ENCODE measurements at regions not wholly inside any gene's neighbourhood (a gene's known extent, or its start where the extent isn't known, plus 50 kb on each side); places are given as distances from the start of the nearest gene placed in this dataset.

GRCh38 chr9:89837934-89838310 is 233.1 kb downstream of the GADD45G start:
- no peaks in the 10 kb centered on the region for H3K36me3 ChIP-seq (ENCODE audit: low read depth)
- no peak for ATAC-seq
- intact Hi-C loops (cut with DNase I, micrococcal nuclease): no loop called here
- H3K4me3 ChIP-seq: no peak overlapping the region
- no peaks in the 10 kb centered on the region for H3K4me1 ChIP-seq (ENCODE audit: low read depth)
- no peaks in the 10 kb centered on the region for H3K9me3 ChIP-seq
- no peak for DNase-seq
- no peak for TF ChIP-seq CTCF (IDR thresholded peaks at IDR 0.05)

GRCh38 chr9:89838621-89839020 is 233.8 kb downstream of the GADD45G start:
- H3K9me3 ChIP-seq: no peaks in the 10 kb centered on the region
- ATAC-seq: no peak
- intact Hi-C loops (cut with DNase I, micrococcal nuclease): no loop called here

GRCh38 chr9:89839449-89839848 is 234.6 kb downstream of the GADD45G start:
- no peak for TF ChIP-seq CTCF (IDR thresholded peaks at IDR 0.05)
- Histone ChIP-seq H3K4me3 (no peak overlapping the region), H3K4me1 (ENCODE audit: low read depth) (peaks cover 3% of the 10 kb centered on the region), H3K36me3 (ENCODE audit: low read depth) (no peaks in the 10 kb centered on the region), H3K9me3 (no peaks in the 10 kb centered on the region)
- ATAC-seq (peak; percentile 70), DNase-seq (peak in 1 of 3 donors; percentile 60)
- intact Hi-C loops (cut with DNase I, micrococcal nuclease): no loop called here

More at GRCh38 chr9:89838621-89839020, 233.8 kb downstream of the GADD45G start:
- H3K36me3 ChIP-seq (ENCODE audit: low read depth): no peaks in the 10 kb centered on the region
- no peak overlapping the region for H3K4me3 ChIP-seq
- no peak for TF ChIP-seq CTCF (IDR thresholded peaks at IDR 0.05)
- no peak for DNase-seq
- H3K4me1 ChIP-seq (ENCODE audit: low read depth): no peaks in the 10 kb centered on the region

GRCh38 chr9:89839952-89840351 is 235.1 kb downstream of the GADD45G start:
- TF ChIP-seq CTCF (IDR thresholded peaks at IDR 0.05): no peak
- peaks cover 3% of the 10 kb centered on the region for H3K4me1 ChIP-seq (ENCODE audit: low read depth)
- ATAC-seq (no peak), DNase-seq (no peak)
- H3K9me3 ChIP-seq: no peaks in the 10 kb centered on the region
- no peak overlapping the region for H3K4me3 ChIP-seq
- intact Hi-C loops (cut with DNase I, micrococcal nuclease): no loop called here
- H3K36me3 ChIP-seq (ENCODE audit: low read depth): no peaks in the 10 kb centered on the region

GRCh38 chr9:89841456-89841855 is 236.6 kb downstream of the GADD45G start:
- H3K4me3 ChIP-seq: no peak overlapping the region
- DNase-seq (no peak), ATAC-seq (no peak)
- intact Hi-C loops (cut with DNase I, micrococcal nuclease): no loop called here
- H3K9me3 ChIP-seq: no peaks in the 10 kb centered on the region
- no peaks in the 10 kb centered on the region for H3K36me3 ChIP-seq (ENCODE audit: low read depth)
- TF ChIP-seq CTCF (IDR thresholded peaks at IDR 0.05): no peak
- peaks cover 3% of the 10 kb centered on the region for H3K4me1 ChIP-seq (ENCODE audit: low read depth)

- H3K36me3 ChIP-seq (ENCODE audit: low read depth): no peaks in the 10 kb centered on the region
- no peak overlapping the region for H3K4me3 ChIP-seq
- intact Hi-C loops (cut with DNase I, micrococcal nuclease): no loop called here
- H3K4me1 ChIP-seq (ENCODE audit: low read depth): peaks cover 3% of the 10 kb centered on the region
- no peak for TF ChIP-seq CTCF (IDR thresholded peaks at IDR 0.05)
- H3K9me3 ChIP-seq: no peaks in the 10 kb centered on the region
- peak; percentile 90 for ATAC-seq
- peak; percentile 74 to 78 (median 76) for DNase-seq
Observed at GRCh38 chr9:89842267-89842768, 237.5 kb downstream of the GADD45G start.
